DND-41 (cell line): ENCODE measurements at regions not wholly inside any gene's neighbourhood (a gene's known extent, or its start where the extent isn't known, plus 50 kb on each side); places are given as distances from the start of the nearest gene placed in this dataset.

Source experiments
- EZH2 ChIP-seq: IDR thresholded peaks from 3 replicates; pipeline ENCODE4 v1.6.1; 2012; ENCODE audit warnings: borderline replicate concordance, low read depth, mild to moderate bottlenecking, moderate library complexity, low read length, inconsistent platforms; ENCODE audit not compliant: severe bottlenecking
- TF ChIP-seq, protein P1 (sequence below): IDR thresholded peaks from 2 replicates; pipeline ENCODE4 v1.5.1; 2012; ENCODE audit warnings: borderline replicate concordance, low read length, moderate library complexity, mild to moderate bottlenecking; ENCODE audit not compliant: poor library complexity, severe bottlenecking; ENCODE audit errors: extremely low read depth

DNA sequence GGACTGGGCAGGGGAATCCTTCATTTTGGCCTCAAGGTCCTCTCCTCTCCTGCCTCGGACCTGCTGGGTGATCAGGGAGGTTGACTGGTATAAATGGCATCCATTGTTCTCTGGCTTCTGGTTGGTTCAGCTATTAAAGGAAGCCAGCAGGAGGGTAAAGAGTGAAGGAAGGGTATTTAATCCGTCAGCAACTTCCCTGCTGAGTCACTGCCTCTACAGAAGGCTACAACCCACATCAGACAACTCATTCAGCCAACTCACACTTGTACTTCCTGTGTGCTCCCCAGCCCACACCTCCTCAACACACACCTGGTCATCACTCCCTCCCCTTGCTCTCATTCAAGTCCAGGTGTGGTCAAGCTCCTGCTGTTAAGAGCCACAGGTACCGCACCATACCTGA is 68.3 kb upstream of the MRPS9 start:
- TF ChIP-seq, protein P1, sequence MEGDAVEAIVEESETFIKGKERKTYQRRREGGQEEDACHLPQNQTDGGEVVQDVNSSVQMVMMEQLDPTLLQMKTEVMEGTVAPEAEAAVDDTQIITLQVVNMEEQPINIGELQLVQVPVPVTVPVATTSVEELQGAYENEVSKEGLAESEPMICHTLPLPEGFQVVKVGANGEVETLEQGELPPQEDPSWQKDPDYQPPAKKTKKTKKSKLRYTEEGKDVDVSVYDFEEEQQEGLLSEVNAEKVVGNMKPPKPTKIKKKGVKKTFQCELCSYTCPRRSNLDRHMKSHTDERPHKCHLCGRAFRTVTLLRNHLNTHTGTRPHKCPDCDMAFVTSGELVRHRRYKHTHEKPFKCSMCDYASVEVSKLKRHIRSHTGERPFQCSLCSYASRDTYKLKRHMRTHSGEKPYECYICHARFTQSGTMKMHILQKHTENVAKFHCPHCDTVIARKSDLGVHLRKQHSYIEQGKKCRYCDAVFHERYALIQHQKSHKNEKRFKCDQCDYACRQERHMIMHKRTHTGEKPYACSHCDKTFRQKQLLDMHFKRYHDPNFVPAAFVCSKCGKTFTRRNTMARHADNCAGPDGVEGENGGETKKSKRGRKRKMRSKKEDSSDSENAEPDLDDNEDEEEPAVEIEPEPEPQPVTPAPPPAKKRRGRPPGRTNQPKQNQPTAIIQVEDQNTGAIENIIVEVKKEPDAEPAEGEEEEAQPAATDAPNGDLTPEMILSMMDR: no peak
- TF ChIP-seq EZH2: no peak
